A673 (cell line): ENCODE measurements at regions not wholly inside any gene's neighbourhood (a gene's known extent, or its start where the extent isn't known, plus 50 kb on each side); places are given as distances from the start of the nearest gene placed in this dataset.

Experiments
- CTCF ChIP-seq: fragments of 300-800, 200-600 bp; sonication (generic); conservative IDR thresholded peaks from 2 replicates; pipeline ENCODE4 v1.5.1; 2017; ENCODE audit warnings: low read depth, mild to moderate bottlenecking, antibody characterized with exemption, low read length, moderate library complexity, mixed read lengths
- EZH2 ChIP-seq: fragments of 200-600 bp; sonication (generic); IDR thresholded peaks from 2 replicates; pipeline ENCODE4 v1.6.1; 2017; ENCODE audit warnings: borderline replicate concordance, low read depth, mild to moderate bottlenecking, mixed read lengths, antibody characterized with exemption, low read length; ENCODE audit not compliant: poor library complexity, severe bottlenecking

- TF ChIP-seq CTCF: no peak
- TF ChIP-seq EZH2: no peak
Observed at GRCh38 chr5:162858770-162859169, 578.6 kb upstream of the CCNG1 start.
